HG02588 (cell line): ENCODE measurements at regions not wholly inside any gene's neighbourhood (a gene's known extent, or its start where the extent isn't known, plus 50 kb on each side); places are given as distances from the start of the nearest gene placed in this dataset.
"Not testable (repeated sequence)": the region's sequence is repeated elsewhere in the genome, so short reads cannot be mapped to it uniquely, and the experiment has no call there.

Experiments used
- ATAC-seq: cut with Tn5 transposase; IDR thresholded peaks from one replicate; pipeline ENCODE4 v1.9.1; 2021; ENCODE audit warnings: mild to moderate bottlenecking, moderate library complexity; ENCODE audit not compliant: unreplicated experiment

DNA sequence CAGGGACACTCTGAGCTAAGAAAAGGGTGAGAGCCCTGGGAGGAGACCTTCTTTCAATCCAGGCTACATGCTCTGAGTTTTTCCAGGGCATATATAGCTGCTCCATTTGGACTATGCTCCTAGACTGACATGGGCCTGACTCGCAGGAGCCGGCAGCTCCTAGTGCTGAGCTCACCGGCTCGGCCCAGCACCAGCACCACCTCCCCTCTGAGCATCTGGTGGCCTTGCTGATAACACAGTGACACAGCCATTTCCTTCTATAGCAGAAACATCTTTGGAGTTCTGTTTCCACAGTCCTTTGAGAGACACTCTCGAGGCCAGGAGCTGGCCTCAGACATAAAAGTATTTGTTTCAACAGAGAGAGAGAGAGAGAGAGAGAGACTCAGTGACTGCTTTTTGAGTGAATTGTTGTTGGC lies 184.9 kb downstream of the TM9SF2 start:
- no peak for ATAC-seq

DNA sequence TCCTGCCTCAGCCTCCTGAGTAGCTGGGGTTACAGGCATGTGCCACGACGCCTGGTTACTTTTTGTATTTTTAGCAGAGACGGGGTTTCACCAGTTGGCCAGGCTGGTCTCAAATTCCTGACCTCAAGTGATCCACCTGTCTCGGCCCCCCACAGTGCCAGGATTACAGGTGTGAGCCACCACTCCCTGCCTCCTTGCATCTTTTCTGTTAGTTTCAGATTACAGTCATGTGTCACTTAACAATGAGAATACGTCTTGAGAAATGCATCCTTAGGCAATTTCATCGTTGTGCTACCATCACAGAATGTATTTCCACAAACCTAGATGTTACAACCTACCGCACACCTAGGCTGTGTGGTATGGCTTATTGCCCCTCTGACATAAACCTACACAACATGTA lies 180.4 kb downstream of the TM9SF2 start:
- no peak for ATAC-seq

DNA sequence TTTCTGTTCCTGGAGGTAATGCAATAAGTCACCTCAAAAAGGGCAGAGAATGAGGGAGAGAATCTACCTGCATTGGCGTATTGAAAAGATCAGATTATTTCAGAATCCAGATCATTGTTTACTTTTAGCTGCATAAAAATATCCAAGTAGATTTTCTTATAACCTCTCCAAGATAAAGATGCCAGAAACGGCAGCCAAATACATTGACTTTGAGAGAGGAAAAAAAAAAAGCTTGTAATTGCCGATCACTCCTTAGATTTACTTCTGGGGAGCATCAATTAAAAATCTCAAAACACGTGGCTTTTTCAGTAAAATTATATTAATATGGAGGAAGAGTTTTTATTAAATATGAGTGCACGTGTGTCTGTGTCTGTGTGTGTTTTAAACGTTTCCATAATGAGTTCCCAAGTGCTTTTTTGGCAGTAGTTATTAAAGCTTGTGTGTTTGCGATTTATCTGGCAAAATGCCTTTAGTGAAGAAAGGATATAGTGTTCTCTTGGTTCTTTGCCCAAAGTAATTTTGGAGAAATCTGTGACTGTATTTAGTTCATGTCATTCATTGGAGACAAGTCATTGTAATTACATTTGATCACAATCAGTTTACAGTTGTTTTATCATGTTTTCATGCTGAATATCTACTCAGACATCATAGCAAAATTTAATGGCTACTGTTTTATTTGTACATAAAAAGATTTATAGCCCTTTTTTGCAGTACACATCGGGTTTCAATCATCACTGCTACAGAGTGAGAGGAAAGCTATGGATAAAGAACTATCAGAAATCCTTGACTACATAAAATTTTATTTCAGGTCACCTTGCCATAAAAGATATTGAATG lies 176.1 kb downstream of the TM9SF2 start:
- no peak for ATAC-seq

DNA sequence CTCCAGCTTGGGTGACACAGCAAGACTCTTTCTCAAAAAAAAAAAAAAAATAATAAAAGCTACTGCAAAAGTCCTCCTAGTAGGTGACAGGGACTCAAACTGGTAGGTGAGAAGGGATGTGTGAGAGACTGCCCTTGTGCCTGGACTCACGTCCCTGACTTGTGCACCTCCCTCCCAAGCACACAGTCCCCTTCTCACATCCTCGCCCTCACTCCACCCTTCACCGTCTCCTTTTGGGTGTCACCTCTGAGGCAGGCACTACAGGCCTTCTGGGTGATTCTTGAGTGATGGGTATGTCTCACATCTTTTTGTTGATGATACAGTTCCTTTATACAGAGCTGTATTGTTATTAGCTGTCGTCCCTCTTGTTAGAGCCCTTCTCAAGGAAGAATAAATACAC lies 170.5 kb downstream of the TM9SF2 start:
- no peak for ATAC-seq

DNA sequence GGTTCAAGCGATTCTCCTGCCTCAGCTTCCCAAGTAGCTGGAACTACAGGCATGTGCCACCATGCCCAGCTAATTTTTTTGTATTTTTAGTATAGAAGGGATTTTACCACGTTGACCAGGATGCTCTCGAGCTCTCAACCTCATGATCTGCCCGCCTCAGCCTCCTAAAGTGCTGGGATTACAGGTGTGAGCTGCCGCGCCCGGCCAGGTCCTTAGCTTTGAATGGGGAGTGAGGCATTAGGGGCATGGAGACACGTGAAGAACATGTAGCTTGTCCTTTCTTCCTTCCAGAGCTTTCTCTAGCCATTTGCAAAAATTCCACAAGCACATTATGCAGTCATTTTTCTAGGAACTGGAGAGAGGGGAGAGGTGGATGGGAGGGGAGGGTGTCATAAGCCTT lies 167.8 kb downstream of the TM9SF2 start:
- ATAC-seq = not testable (repeated sequence)

DNA sequence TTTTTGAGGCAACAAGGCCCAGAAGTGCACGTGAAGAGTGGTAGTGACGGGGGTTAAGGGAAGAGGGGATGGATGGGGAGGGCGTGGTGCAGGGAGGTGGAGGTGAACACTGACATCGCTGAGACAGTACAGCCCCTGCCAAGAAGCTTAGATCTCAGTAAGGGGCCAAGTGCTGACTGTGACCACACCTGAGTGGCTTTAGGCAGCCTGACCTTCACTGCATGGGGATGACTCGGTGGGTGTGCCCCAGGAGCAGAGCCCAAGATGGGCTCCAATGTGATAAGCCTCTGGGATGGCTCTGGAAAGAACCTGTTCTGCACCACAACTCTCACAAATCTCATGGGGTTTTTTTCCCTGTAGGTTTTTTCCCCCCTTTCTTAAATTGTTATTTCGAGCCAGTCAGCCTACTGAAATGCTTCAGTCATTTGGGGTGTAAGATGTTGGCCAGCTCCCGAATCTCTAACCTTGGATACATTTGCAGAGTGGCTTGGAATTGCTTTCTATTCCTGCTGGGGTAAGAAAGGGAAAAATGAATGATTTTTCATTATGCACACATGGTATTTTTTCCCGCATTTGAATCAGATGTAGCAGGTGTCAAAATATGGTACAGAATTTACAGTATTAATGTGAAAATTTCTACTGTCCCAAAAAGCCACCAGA lies 165.0 kb downstream of the TM9SF2 start:
- ATAC-seq = no peak

DNA sequence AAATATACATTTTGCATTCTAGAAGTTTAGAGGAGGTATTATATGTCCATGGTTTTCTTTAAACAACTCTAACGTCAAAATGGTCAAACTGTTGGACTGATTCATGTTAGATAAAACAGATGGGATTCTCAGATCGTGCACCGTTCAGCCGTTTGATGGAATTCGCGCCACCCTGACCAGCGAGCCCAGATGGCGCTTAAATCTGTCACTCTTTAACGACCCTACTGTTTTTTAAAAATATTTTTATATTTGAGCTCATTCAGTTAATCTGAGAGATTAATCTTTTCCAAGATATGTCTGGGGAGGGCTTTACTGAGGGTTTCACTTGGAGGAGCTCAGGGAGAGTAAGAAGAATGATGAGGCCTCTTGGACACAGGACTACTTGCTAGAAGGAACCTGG lies 164.4 kb downstream of the TM9SF2 start:
- no peak for ATAC-seq

DNA sequence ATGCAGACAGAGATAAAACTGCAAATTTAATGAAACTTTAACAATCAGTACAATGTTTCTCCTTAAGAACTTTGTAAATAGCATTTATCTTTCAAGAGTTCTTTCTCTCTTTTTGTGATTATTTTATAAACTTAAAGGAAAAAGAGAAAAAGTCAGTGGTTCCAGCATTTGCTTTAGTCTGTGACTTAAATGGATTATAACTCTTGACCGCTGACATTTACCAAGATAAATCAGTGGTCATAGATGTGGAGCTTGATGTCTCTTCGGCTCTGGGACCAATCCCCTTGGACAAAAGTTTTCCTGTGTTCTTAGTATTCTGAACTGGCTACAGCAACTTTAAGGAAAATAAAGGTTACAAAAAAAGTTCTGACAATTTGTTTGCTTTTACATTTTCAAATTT lies 162.6 kb downstream of the TM9SF2 start:
- no peak for ATAC-seq

DNA sequence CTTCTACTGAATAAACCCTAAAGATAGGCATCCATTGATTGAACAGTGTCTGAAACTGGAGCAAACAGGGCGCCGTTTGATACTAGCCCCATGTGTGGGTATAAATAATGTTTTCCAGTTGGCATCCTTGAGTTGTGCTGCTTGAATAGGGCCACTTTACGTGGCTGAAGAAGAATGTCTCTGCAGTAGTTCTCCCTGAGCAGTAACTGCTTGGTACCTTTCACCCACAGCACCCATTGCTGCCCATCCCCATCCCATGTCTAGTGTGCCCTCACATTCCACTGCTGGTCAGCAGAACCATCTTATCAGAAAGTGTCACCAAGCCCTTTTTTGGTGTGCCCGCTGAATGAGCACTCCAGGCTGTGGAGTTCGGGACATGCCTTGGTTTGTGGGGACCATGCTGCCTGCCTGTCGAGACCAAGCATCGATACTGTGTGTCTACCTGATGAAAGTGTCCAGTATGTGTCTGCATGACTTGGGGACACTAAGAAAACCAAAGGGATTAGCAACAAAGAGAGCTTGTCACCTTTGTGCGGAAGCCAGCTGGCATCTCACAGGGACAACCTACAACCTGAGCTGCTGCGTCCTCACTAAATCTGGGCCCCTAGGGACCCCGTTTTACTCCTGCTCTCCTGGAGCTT lies 162.0 kb downstream of the TM9SF2 start:
- no peak for ATAC-seq

DNA sequence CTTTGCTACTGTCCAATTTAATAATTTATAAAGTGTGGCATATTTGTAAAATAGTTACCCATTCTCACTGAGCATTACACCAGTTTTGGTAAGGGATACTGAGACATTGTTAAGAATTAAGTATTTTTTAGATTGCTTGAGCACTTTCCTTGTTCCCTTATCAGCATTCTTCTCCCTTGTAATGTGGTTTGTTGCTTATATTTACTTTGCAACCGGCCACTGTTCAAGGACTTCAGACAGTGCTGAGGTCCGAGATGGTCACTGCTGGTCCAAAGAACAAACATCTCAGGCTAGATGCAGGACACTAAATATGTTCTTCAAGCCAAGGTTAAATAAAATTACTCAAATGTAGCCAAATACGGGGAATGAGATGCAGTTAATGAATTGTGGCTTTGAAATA lies 161.4 kb downstream of the TM9SF2 start:
- ATAC-seq = no peak

DNA sequence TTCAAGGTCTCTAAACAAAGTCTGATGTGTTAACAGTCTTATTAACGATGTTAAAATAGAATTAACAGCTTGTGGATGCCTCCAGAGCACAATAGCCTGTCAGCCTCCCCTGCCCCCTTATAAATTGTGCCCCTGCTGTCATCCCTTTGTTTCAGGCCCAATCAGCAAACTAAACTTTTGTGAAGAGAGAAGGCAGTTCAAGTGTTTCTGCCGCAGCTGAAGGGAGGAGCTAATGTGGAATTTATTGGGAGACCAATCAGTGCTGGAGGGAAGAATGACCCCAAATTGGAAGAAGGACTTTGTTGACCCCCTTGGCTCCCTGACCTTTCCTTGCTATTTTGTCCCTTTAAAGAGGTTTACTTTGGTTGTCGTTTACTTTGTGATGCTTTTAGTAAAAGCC lies 160.5 kb downstream of the TM9SF2 start:
- ATAC-seq = no peak

DNA sequence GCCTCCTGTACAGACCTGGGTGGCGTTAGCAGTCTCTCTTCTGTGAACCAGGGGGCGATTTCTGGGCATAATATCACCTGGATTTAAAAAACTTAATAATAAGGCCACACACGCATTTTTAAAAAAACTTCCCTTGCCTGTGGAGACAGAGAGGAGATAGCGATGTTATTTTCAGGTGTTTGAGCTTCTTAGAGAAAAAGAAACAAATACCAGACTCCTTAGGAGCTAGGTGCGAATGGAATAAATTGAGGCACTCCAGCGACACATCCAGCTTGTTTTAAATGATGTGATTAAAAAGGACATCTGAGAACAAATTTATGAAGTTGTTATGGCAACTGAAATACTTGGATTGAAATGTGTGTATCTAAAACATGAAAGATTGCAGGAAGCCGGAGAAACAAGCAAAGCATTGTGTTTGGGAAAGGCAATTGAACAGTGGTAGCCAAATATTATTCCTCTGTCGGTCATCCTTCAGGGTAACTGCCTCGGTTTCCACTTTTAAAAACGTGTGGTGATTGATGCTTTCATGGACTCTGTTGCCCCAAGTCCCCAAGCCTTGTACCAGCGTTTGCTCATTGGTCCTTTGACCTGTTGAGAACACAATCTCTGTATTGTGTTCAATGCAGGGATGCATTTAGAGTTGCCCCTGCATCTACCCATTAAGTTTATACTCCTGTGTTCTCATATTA lies 158.7 kb downstream of the TM9SF2 start:
- ATAC-seq = no peak

DNA sequence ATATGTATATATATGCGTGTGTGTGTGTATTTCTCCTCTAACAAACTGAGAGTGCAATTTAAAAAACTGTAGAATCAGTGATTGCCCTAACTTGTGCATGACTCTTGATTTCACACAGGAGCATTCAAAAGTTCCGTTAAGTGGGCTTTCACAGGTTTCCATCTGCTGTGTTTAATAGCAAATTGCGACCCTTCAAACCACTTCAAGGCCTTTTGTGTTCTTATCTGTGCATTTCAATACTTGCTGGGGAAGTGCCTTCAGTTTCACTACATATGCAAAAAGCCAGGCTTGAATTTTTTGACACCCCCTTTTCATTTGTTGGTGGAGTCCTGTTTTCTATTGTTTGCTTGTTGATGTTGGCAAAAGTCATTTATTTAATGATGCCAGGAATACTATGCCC lies 158.0 kb downstream of the TM9SF2 start:
- no peak for ATAC-seq

DNA sequence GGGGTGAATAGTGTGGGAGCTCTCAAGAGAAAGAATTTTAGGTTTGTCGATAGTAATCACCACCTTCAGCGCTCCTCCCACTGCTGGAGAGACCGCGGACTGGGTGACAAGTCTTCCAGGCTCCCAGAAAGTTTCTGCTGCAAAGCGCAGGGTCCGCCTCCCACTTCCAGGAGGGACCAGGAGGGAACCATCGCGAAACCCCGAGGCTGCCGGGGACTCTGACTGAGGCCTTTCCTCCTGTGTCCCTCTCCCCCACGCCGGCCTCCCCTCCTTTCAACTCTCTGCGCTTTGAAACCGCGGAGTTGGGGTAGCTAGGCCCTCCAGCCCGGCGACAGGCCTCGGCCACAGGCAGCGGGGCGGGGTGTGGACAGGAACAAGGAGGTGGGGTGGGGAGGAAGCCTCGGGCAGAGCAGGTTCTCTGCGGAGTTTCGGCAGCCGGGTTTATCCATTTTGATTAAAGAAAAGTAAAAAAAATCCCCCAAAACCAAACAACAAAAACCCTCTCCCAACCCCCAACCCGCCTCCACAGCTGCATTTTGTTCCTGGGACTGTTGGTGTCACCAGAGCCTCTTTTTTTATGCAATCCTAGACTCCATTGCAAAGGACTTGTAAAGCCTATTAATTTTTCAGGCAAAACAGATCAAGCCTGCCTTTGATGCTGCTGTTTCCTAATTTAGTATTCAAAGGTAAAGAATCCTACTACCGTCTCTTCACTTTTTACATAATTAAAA lies 157.2 kb downstream of the TM9SF2 start:
- no peak for ATAC-seq

DNA sequence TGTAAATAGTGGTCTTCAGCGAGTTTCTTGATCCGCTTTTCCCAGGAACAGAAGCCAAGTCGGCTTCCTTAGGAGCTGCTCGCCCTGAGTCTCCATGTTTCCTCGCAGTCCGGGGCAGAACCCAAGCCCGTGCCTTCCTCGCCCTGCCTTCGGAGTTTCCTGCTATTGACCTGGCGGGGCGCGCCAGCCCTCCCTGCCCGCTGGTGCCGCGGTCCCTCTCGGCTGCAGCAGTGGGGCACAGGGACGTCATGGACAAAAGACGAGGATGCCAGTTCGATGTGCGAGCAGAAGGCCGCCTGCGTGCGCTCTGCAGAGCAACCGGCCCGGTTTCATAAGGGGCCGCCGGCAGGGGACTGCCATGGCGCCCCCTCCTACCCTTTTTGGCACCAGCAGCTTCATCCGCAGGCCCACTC lies 156.6 kb downstream of the TM9SF2 start:
- ATAC-seq = no peak

DNA sequence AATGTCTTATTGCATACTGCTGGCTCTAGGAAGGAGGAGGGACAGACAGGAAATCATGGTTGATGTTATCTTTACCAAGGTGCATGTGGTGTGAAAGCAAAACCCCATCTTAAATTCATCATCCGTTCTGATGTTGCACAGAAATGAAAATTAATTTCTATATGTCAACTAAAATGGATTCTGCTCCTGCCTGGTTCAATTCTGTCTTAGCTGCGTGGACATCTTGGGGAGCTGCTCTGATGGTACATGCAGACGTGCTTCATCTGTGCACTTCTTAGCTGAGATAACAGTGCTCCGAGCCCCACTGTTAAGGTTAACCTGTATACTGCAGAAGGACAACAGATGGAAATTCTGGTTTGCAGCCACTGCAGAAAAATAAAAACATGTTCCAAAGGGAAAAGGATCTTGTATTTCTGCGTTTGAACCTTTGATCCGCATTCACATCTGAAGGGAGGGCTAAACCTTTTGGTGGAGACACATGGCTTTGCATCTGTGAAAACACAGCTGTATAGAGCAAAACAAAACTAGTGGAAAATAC lies 155.6 kb downstream of the TM9SF2 start:
- ATAC-seq = no peak

DNA sequence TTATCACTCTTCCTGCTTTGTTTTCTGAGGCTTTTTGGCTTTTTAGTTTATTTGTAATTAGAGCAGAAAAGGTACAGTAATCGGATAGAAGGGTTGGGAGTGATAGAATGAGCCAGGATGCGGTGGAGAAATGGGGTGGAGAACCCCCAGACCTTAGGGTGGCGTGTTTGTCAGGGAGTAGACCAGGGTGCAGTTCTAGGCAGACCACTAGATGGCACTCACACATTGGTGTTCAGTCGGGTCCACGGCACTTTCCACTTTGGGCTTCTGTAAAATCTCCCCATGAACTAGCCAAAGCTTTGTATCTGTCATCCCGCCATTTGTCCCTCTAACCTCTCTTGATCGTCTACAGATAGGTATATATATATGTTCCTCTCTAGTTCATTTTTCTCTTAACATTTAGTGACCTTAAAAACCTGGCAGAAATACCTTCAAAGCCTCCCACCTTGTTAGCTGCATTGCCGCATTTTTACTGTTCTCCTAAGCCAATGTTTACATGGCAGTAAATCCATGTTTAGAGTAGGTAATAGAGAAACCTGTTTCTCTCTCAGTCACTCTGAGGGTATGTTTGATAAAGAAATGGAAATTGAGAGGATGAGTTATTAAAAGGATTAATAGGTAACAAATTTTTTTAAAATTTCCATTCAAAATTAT lies 154.9 kb downstream of the TM9SF2 start:
- ATAC-seq = peak; percentile 75

DNA sequence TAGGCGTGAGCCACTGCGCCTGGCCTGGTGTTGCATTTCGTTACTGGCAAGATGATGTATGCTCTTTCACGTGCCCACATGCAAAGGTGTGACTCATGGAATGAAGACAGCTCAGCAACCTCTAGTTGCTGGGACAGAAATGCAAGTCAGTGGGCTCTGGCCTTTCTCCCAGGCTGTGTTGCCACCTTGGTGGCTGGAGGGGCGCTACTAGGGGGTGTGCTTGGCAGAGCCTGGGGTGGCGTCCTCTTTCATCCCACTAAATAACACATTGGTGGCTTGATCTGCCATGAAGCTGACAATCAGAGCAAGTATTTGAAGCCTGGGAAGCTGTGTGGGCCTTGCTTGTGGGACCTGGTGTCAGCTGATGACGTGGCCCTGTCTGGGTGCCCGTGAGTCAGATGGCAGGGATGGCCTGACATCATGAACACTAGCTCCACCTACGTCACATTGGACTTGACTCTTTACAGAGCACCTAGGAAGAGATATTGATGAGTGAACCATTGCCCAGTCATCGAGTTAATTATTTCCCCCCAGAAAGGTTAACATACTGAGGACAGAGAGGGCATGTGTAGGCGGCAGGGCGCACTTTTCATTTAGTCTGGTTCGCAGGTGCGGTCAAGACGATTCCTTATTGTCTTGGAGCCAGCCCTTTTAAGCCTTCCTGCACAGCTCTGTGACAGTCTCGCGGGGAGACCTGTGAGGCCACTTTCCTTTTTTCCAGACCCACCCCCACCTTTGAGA lies 154.2 kb downstream of the TM9SF2 start:
- no peak for ATAC-seq

DNA sequence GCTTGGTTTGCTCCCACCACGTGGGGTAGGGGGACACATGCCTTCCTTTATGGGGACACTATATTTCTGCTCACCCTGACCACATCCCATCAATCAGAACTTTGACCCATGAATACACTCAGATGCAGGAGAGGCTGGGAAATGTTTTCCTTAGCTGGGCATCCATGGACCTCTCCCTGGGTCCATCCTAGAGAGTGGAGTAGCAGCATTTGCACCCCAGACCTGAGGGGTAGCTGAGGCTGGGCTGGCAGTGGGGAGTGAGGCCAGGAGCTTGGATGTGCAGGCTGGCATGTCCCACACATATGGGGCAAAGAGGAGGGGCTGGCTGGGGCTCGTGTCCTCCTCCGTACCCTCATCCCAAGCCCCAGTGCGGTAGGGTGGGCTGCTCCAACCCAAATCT lies 152.8 kb downstream of the TM9SF2 start:
- ATAC-seq = no peak
